PC-9 (cell line): ENCODE measurements at regions not wholly inside any gene's neighbourhood (a gene's known extent, or its start where the extent isn't known, plus 50 kb on each side); places are given as distances from the start of the nearest gene placed in this dataset.

Experiments used
- CTCF ChIP-seq: fragments of 200-600 bp; sonication (generic); conservative IDR thresholded peaks from 2 replicates; pipeline ENCODE4 v1.6.1; 2017; ENCODE audit warnings: mixed run types, antibody characterized with exemption, mild to moderate bottlenecking, moderate library complexity
- EZH2 ChIP-seq: fragments of 200-600 bp; sonication (generic); IDR thresholded peaks from 2 replicates; pipeline ENCODE4 v1.8.0; 2017; ENCODE audit warnings: antibody characterized with exemption, low read depth

- TF ChIP-seq CTCF (no peak), EZH2 (no peak)
Measured at GRCh38 chr7:121498816-121499215, 102.7 kb upstream of the FAM3C start.
